ENCODE measurements at regions not wholly inside any gene's neighbourhood (a gene's known extent, or its start where the extent isn't known, plus 50 kb on each side); places are given as distances from the start of the nearest gene placed in this dataset.

DNA sequence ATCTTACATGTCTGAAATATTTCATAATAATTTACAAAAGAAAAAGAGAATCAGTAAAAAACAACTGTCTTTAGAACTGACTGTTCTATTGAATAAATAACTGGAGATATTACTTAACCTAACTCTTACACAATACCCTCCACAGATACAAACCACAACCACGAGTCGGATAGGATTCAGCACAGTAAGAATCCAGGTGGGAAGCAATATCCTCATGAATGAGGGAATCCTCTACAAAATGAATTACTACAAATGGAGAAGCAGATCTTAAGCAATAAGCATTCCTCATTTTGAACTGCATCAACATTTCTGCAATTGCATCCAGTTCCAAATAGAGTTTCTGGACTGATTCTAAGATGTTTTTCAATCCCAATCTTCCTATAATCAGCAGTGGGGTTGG lies 227.1 kb downstream of the SH2D1A start:
- TF ChIP-seq, protein P1, sequence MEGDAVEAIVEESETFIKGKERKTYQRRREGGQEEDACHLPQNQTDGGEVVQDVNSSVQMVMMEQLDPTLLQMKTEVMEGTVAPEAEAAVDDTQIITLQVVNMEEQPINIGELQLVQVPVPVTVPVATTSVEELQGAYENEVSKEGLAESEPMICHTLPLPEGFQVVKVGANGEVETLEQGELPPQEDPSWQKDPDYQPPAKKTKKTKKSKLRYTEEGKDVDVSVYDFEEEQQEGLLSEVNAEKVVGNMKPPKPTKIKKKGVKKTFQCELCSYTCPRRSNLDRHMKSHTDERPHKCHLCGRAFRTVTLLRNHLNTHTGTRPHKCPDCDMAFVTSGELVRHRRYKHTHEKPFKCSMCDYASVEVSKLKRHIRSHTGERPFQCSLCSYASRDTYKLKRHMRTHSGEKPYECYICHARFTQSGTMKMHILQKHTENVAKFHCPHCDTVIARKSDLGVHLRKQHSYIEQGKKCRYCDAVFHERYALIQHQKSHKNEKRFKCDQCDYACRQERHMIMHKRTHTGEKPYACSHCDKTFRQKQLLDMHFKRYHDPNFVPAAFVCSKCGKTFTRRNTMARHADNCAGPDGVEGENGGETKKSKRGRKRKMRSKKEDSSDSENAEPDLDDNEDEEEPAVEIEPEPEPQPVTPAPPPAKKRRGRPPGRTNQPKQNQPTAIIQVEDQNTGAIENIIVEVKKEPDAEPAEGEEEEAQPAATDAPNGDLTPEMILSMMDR (optimal IDR thresholded peaks at IDR 0.05 in 1 of 3, IDR thresholded peaks at IDR 0.05 in 1 of 3, conservative IDR thresholded peaks at IDR 0.05 in 1 of 3; ENCODE audit: extremely low read depth in 1 of 3, insufficient read depth in 2 of 3, low read length in 3 of 3) = no peak
- TF ChIP-seq EZH2 (IDR thresholded peaks at IDR 0.05; ENCODE audit: low read length) = no peak
